H9 (cell line): ENCODE measurements at regions not wholly inside any gene's neighbourhood (a gene's known extent, or its start where the extent isn't known, plus 50 kb on each side); places are given as distances from the start of the nearest gene placed in this dataset.

Source experiments
- DNase-seq: peaks from one replicate; pipeline ENCODE4 v3.0.0-alpha.2; 2017
- H2AFZ ChIP-seq: one replicate; pipeline ENCODE4 v1.6.1; 2013; ENCODE audit warnings: mild to moderate bottlenecking, low read length, control low read depth, moderate library complexity
- H2AK5ac ChIP-seq: 2 replicates; pipeline ENCODE4 v1.6.1; 2013; ENCODE audit warnings: low read length, control low read depth, mixed read lengths; ENCODE audit not compliant: insufficient read length
- H2BK120ac ChIP-seq: one replicate; pipeline ENCODE4 v1.6.1; 2013; ENCODE audit warnings: low read depth, mild to moderate bottlenecking, low read length, control low read depth, inconsistent platforms; ENCODE audit not compliant: poor library complexity, severe bottlenecking
- H2BK12ac ChIP-seq: 2 replicates; pipeline ENCODE4 v1.6.1; 2013; ENCODE audit warnings: low read length, control low read depth, mixed read lengths, low read depth; ENCODE audit not compliant: insufficient read length
- H2BK15ac ChIP-seq: 2 replicates; pipeline ENCODE4 v1.6.1; 2013; ENCODE audit warnings: low read depth, low read length, control low read depth
- H2BK20ac ChIP-seq: one replicate; pipeline ENCODE4 v1.6.1; 2013; ENCODE audit warnings: low read depth, mild to moderate bottlenecking, low read length, control low read depth, inconsistent platforms; ENCODE audit not compliant: poor library complexity, severe bottlenecking
- H2BK5ac ChIP-seq: 2 replicates; pipeline ENCODE4 v1.6.1; 2013; ENCODE audit warnings: low read length, control low read depth, mixed read lengths; ENCODE audit not compliant: insufficient read length
- H3K14ac ChIP-seq: 2 replicates; pipeline ENCODE4 v1.6.1; 2013; ENCODE audit warnings: low read length, control low read depth; ENCODE audit not compliant: insufficient read depth
- H3K18ac ChIP-seq: 2 replicates; pipeline ENCODE4 v1.6.1; 2013; ENCODE audit warnings: low read depth, mild to moderate bottlenecking, mixed read lengths, low read length, control low read depth; ENCODE audit not compliant: insufficient read length
- H3K23ac ChIP-seq: 2 replicates; pipeline ENCODE4 v1.6.1; 2013; ENCODE audit warnings: low read length, control low read depth, mixed read lengths, low read depth; ENCODE audit not compliant: insufficient read length
- H3K23me2 ChIP-seq: 2 replicates; pipeline ENCODE4 v1.6.1; 2013; ENCODE audit warnings: low read depth, mild to moderate bottlenecking, mixed read lengths, low read length, control low read depth; ENCODE audit not compliant: insufficient read length, poor library complexity, severe bottlenecking
- H3K27ac ChIP-seq: 2 replicates; pipeline ENCODE4 v1.5.1; 2013; ENCODE audit warnings: low read length, control low read depth, mixed read lengths, low read depth; ENCODE audit not compliant: insufficient read length
- H3K27me3 ChIP-seq: 2 replicates; pipeline ENCODE4 v1.6.1; 2013; ENCODE audit warnings: low read length, control low read depth, inconsistent platforms; ENCODE audit not compliant: insufficient read depth
- H3K4ac ChIP-seq: 2 replicates; pipeline ENCODE4 v1.6.1; 2013; ENCODE audit warnings: low read depth, mild to moderate bottlenecking, control low read depth, inconsistent platforms, low read length, moderate library complexity
- H3K4me1 ChIP-seq: 2 replicates; pipeline ENCODE4 v1.6.1; 2013; ENCODE audit warnings: low read length, control low read depth, inconsistent platforms; ENCODE audit not compliant: insufficient read depth
- H3K4me2 ChIP-seq: 2 replicates; pipeline ENCODE4 v1.6.1; 2013; ENCODE audit warnings: low read length, control low read depth, mixed read lengths; ENCODE audit not compliant: insufficient read length, insufficient read depth
- H3K56ac ChIP-seq: 2 replicates; pipeline ENCODE4 v1.6.1; 2013; ENCODE audit warnings: low read depth, mild to moderate bottlenecking, mixed read lengths, low read length, control low read depth; ENCODE audit not compliant: insufficient read length
- H3K79me1 ChIP-seq: 2 replicates; pipeline ENCODE4 v1.6.1; 2013; ENCODE audit warnings: low read depth, mild to moderate bottlenecking, moderate library complexity, low read length, control low read depth, inconsistent platforms; ENCODE audit not compliant: insufficient read depth, poor library complexity, severe bottlenecking
- H3K79me2 ChIP-seq: 2 replicates; pipeline ENCODE4 v1.6.1; 2013; ENCODE audit warnings: low read length, control low read depth, inconsistent platforms; ENCODE audit not compliant: insufficient read depth
- H3K9ac ChIP-seq: 2 replicates; pipeline ENCODE4 v1.6.1; 2013; ENCODE audit warnings: low read length, control low read depth, mixed read lengths; ENCODE audit not compliant: insufficient read length; ENCODE audit errors: extremely low read depth
- H3K9me3 ChIP-seq: one replicate; pipeline ENCODE4 v1.6.1; 2013; ENCODE audit warnings: low read depth, low read length, inconsistent platforms; ENCODE audit not compliant: control insufficient read depth
- H3T11ph ChIP-seq: one replicate; pipeline ENCODE4 v1.6.1; 2013; ENCODE audit warnings: mild to moderate bottlenecking, low read length, control low read depth, inconsistent platforms
- H4K20me1 ChIP-seq: one replicate; pipeline ENCODE4 v1.6.1; 2013; ENCODE audit not compliant: control insufficient read depth, insufficient read length, insufficient read depth
- H4K5ac ChIP-seq: 2 replicates; pipeline ENCODE4 v1.6.1; 2013; ENCODE audit warnings: low read depth, mild to moderate bottlenecking, mixed read lengths, low read length, control low read depth; ENCODE audit not compliant: insufficient read length
- H4K8ac ChIP-seq: replicated peaks from 2 replicates; pipeline ENCODE4 v1.6.1; 2013; ENCODE audit warnings: low read length, control low read depth, mixed read lengths, low read depth; ENCODE audit not compliant: insufficient read length
- H4K91ac ChIP-seq: 2 replicates; pipeline ENCODE4 v1.6.1; 2013; ENCODE audit warnings: low read depth, mild to moderate bottlenecking, moderate library complexity, mixed read lengths, low read length, control low read depth; ENCODE audit not compliant: insufficient read length
- H3K27ac Mint-ChIP-seq, 3 experiments: 2 replicates in 2 of 3; 3 replicates in 1 of 3; pipeline ENCODE4 v1.8.0; 2020 to 2021; ENCODE audit warnings: mixed read lengths in 3 of 3, mild to moderate bottlenecking in 1 of 3, moderate library complexity in 1 of 3
- H3K27me3 Mint-ChIP-seq: 2 replicates; pipeline ENCODE4 v1.8.0; 2021; ENCODE audit warnings: low read depth, mild to moderate bottlenecking, moderate library complexity, mixed read lengths
- H3K36me3 Mint-ChIP-seq, 3 experiments: 2 replicates in 2 of 3; 3 replicates in 1 of 3; pipeline ENCODE4 v1.8.0; 2020 to 2021; ENCODE audit warnings: low read depth in 3 of 3, mixed read lengths in 3 of 3; ENCODE audit not compliant: insufficient read depth in 1 of 3
- H3K4me1 Mint-ChIP-seq, 2 experiments: 2 replicates each; pipeline ENCODE4 v1.8.0; 2020; ENCODE audit warnings: mixed read lengths in 2 of 2
- H3K4me3 Mint-ChIP-seq, 2 experiments: 2 replicates in 1 of 2; 3 replicates in 1 of 2; pipeline ENCODE4 v1.8.0; 2020 to 2021; ENCODE audit warnings: mild to moderate bottlenecking in 2 of 2, mixed read lengths in 2 of 2, moderate library complexity in 1 of 2
- H3K9me3 Mint-ChIP-seq, 2 experiments: 2 replicates in 1 of 2; 3 replicates in 1 of 2; pipeline ENCODE4 v1.8.0; 2020; ENCODE audit warnings: mild to moderate bottlenecking in 2 of 2, mixed read lengths in 2 of 2, moderate library complexity in 1 of 2
- WGBS: extraction: QIAGEN DNeasy Blood & Tissue Kit; methylation state at CpG from one replicate; pipeline ENCODE4 v1.1.7; 2013; ENCODE audit warnings: missing lambda C conversion rate, low lambda C conversion rate, mixed read lengths; ENCODE audit not compliant: insufficient read length; ENCODE audit errors: extremely low coverage; 5-methylcytosine and 5-hydroxymethylcytosine counted together
- TF ChIP-seq, protein P1 (sequence below): fragments of 200-600 bp; sonication (generic); conservative IDR thresholded peaks from 3 replicates; pipeline ENCODE4 v1.8.0; 2021; ENCODE audit warnings: antibody characterized with exemption, mild to moderate bottlenecking

DNA sequence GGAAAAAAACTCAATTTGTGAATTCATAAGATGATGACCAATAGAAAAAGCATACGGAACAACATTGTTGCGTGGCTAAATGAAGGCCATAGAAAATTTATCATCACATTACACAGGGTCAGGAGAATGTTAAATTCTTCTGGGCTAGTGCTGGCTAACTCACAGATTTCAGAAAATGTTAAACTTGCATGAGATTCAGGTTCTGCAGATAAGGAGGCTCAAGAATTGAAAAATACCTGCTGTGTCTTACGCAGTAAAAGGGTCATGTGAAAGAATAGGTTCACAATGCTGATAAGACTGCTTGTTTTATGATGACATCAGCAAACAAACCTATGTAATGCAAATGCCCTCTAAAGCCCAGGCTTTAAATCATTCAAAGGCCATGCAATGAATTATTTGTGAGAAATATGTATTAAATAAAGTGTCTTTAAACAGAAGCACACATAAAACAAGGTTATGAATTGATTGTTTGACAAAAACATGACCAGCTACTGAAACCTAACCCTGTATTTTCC is 378.8 kb downstream of the USP25 start:
- Histone ChIP-seq H3K4ac (no peak overlapping the region), H2AK5ac (no peak overlapping the region), H3K4me2 (no peak overlapping the region), H3K56ac (no peak overlapping the region), H3K9ac (no peak overlapping the region), H2BK15ac (no peak overlapping the region), H4K20me1 (no peaks in the 10 kb centered on the region), H3K79me2 (no peaks in the 10 kb centered on the region), H2BK5ac (no peak overlapping the region), H4K8ac (no peak overlapping the region), H4K5ac (no peak overlapping the region), H2BK120ac (no peak overlapping the region), H3K23ac (no peak overlapping the region), H3K4me1 (no peaks in the 10 kb centered on the region), H2BK20ac (no peak overlapping the region), H3K18ac (no peak overlapping the region), H3T11ph (no peak overlapping the region), H4K91ac (no peak overlapping the region), H3K79me1 (no peaks in the 10 kb centered on the region), H2BK12ac (no peak overlapping the region), H3K14ac (no peak overlapping the region), H3K9me3 (no peaks in the 10 kb centered on the region), H2AFZ (no peak overlapping the region), H3K23me2 (no peaks in the 10 kb centered on the region), H3K27ac (no peak overlapping the region), H3K27me3 (no peaks in the 10 kb centered on the region)
- Mint-ChIP-seq H3K4me1 (peaks cover 4 to 6% of the 10 kb centered on the region in 2 experiments; a peak in 2 of 4 replicates), H3K9me3 (peaks cover 7 to 8% of the 10 kb centered on the region in 2 experiments; a peak in 3 of 5 replicates), H3K36me3 (peaks cover 0 to 7% (median 2%) of the 10 kb centered on the region in 3 experiments; a peak in 2 of 7 replicates), H3K4me3 (no peak overlapping the region), H3K27ac (no peak overlapping the region), H3K27me3 (no peaks in the 10 kb centered on the region)
- WGBS: no CpG with 5 or more reads among the region's 3 CpGs
- no peak for DNase-seq
- TF ChIP-seq, protein P1, sequence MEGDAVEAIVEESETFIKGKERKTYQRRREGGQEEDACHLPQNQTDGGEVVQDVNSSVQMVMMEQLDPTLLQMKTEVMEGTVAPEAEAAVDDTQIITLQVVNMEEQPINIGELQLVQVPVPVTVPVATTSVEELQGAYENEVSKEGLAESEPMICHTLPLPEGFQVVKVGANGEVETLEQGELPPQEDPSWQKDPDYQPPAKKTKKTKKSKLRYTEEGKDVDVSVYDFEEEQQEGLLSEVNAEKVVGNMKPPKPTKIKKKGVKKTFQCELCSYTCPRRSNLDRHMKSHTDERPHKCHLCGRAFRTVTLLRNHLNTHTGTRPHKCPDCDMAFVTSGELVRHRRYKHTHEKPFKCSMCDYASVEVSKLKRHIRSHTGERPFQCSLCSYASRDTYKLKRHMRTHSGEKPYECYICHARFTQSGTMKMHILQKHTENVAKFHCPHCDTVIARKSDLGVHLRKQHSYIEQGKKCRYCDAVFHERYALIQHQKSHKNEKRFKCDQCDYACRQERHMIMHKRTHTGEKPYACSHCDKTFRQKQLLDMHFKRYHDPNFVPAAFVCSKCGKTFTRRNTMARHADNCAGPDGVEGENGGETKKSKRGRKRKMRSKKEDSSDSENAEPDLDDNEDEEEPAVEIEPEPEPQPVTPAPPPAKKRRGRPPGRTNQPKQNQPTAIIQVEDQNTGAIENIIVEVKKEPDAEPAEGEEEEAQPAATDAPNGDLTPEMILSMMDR: no peak
